Right cardiac atrium (tissue), 5 donors: ENCODE measurements at regions not wholly inside any gene's neighbourhood (a gene's known extent, or its start where the extent isn't known, plus 50 kb on each side); places are given as distances from the start of the nearest gene placed in this dataset.

ENCODE experiments used
- ATAC-seq, 2 donors: fragments of 200-7000 bp; cut with Tn5 transposase; one replicate each; pipeline versions ENCODE4 v1.8.0 to v1.9.1; 2020; ENCODE audit warnings: moderate library complexity in 2 of 2, mild to moderate bottlenecking in 1 of 2
- DNase-seq, 3 donors: peaks; one replicate each; pipeline ENCODE4 v3.0.0-alpha.2; 2020
- H3K27ac ChIP-seq: one replicate; pipeline ENCODE4 v1.5.1; 2013; ENCODE audit warnings: mild to moderate bottlenecking, low read length, control low read depth, moderate library complexity
- H3K27me3 ChIP-seq: one replicate; pipeline ENCODE4 v1.6.1; 2013; ENCODE audit not compliant: control insufficient read depth, insufficient read depth
- H3K4me1 ChIP-seq: one replicate; pipeline ENCODE4 v1.6.1; 2013; ENCODE audit warnings: low read length; ENCODE audit not compliant: control insufficient read depth, insufficient read depth
- H3K4me3 ChIP-seq: one replicate; pipeline ENCODE4 v1.5.1; 2013; ENCODE audit warnings: low read length, control low read depth
- H3K9me3 ChIP-seq: one replicate; pipeline ENCODE4 v1.6.1; 2013; ENCODE audit warnings: low read length; ENCODE audit not compliant: control insufficient read depth
- WGBS: extraction: QIAGEN DNeasy Blood & Tissue Kit; methylation state at CpG from one replicate; pipeline ENCODE4 v1.1.7; 2013; 5-methylcytosine and 5-hydroxymethylcytosine counted together
- intact Hi-C, 4 donors: fragments of 100-400 bp; cut with DNase I; formaldehyde crosslinking; loops; one replicate each; pipeline versions ENCODE4 v1.11.0 to v1.14.0; 2022 to 2023
- donor health status: healthy with polysubstance abuse.
- donor health status: DM: no; HTN: yes; CAD: no.
- donor health status: DM: no; HTN: no; CAD: no.
- donor health status: DM: no; HTN: yes; CAD: no; lungs with severe emphysema.
- donor health status: DM: yes; HTN: yes; CAD: no.

GRCh38 chr2:122905431-122905830 is 1119.7 kb upstream of the CNTNAP5 start:
- H3K27me3 ChIP-seq, result no peaks in the 10 kb centered on the region
- no peak overlapping the region for H3K4me3 ChIP-seq
- H3K9me3 ChIP-seq, result no peaks in the 10 kb centered on the region
- intact Hi-C loops, result no loop called here
- WGBS, result 61% methylated on average over 4 of the region's 4 CpGs
- H3K4me1 ChIP-seq, result no peaks in the 10 kb centered on the region
- DNase-seq (no peak), ATAC-seq (no peak)
- no peak overlapping the region for H3K27ac ChIP-seq

GRCh38 chr2:122908159-122908558 is 1116.9 kb upstream of the CNTNAP5 start:
- Histone ChIP-seq H3K4me1 (no peaks in the 10 kb centered on the region), H3K4me3 (no peak overlapping the region), H3K27ac (no peak overlapping the region), H3K9me3 (no peaks in the 10 kb centered on the region), H3K27me3 (no peaks in the 10 kb centered on the region)
- DNase-seq (no peak), ATAC-seq (no peak)
- 93% methylated on average over 1 of the region's 1 CpG for WGBS
- intact Hi-C loops, result no loop called here

DNA sequence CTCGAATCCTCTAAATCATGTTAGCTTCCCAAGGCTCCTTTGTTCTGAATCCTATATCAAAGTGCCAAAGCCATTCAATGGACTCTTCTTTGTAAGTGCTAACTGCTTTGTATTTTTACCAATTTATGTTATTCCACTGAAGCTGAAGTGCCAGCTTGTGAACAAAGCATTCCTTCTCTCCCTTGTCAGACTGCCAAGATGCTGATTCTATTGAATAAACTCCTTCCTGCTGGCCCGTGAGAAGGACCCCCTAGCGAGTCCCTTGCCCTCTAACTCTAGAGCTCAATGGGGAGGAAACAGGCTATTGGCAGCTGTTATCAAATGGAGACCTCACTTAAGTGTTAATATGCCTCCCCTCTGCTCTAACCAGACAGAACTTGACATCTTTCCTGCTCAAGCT is 1097.9 kb upstream of the CNTNAP5 start:
- WGBS, result 33% methylated on average over 3 of the region's 3 CpGs
- Histone ChIP-seq H3K4me3 (no peak overlapping the region), H3K27me3 (no peaks in the 10 kb centered on the region), H3K27ac (no peak overlapping the region), H3K4me1 (no peaks in the 10 kb centered on the region), H3K9me3 (peaks cover 2% of the 10 kb centered on the region)
- ATAC-seq (no peak), DNase-seq (no peak)
- intact Hi-C loops, result no loop called here

DNA sequence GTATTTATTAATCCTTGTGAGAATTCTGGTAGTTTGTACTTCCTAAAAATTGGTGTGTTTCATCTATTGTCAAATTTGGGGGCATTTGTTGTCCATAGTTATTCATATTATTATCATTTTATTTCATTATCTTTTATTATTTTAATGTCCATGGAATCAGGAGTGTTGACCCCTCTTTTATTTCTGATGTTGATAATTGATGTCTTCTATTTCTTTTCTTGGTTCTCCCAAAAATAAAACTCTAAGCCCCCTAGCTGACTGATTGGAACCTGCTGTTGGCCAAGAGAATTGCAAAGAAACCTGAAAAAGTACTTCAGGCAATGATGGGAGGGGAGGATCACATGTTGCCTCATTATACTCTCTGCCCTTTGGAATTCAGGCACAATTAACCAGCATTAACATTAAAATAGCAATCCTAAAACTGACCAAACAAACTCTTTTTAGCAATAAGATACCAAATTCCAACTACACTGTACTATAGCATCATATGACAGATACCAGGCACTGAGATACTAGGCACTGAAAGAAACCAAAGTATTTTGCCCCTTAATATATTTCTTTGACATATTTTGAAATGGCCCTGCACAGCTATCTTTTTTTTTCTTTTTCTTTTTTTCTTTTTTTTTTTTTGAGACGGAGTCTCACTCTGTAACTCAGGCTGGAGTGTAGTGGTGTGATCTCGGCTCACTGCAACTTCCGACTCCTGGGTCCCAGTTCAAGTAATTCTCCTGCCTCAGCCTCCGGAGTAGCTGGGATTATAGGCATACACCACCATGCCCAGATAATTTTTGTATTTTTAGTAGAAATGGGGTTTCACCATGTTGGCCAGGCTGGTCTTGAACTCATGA is 1097.2 kb upstream of the CNTNAP5 start:
- no peak for ATAC-seq

DNA sequence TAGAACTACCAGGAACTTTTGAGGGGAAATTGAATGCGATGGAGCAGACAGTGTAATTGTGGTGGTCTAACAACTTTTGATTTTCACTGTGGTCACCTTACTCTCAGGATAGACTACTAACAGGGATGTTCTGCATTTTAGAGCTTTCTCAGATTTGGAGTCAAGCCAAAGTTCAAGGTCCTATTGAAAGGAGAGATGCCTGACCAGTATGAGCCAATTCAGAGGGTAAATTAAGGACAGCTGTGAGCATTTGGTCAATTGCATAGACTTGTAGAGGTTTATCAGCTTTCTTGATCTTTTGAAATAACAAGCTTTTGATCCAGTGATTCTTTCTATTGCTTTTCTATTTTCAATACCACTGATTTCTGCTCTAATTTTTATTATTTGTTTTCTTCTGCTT is 1095.7 kb upstream of the CNTNAP5 start:
- H3K9me3 ChIP-seq, result peaks cover 2% of the 10 kb centered on the region
- no peak for DNase-seq
- 91% methylated on average over 1 of the region's 1 CpG for WGBS
- intact Hi-C loops, result no loop called here
- H3K4me3 ChIP-seq, result no peak overlapping the region
- no peak for ATAC-seq
- no peak overlapping the region for H3K27ac ChIP-seq
- no peaks in the 10 kb centered on the region for H3K27me3 ChIP-seq
- no peaks in the 10 kb centered on the region for H3K4me1 ChIP-seq

More for the DNA sequence above, 1097.2 kb upstream of the CNTNAP5 start:
- H3K27ac ChIP-seq, result no peak overlapping the region
- no peaks in the 10 kb centered on the region for H3K4me1 ChIP-seq
- no peaks in the 10 kb centered on the region for H3K27me3 ChIP-seq
- no peak overlapping the region for H3K4me3 ChIP-seq
- peaks cover 2% of the 10 kb centered on the region for H3K9me3 ChIP-seq
- WGBS, result 82% methylated on average over 4 of the region's 4 CpGs
- no peak for DNase-seq
- intact Hi-C loops, result no loop called here

GRCh38 chr2:122935506-122935905 is 1089.6 kb upstream of the CNTNAP5 start:
- Histone ChIP-seq H3K4me3 (no peak overlapping the region), H3K9me3 (no peaks in the 10 kb centered on the region), H3K27me3 (no peaks in the 10 kb centered on the region), H3K4me1 (no peaks in the 10 kb centered on the region), H3K27ac (no peak overlapping the region)
- WGBS, result 45% methylated on average over 2 of the region's 2 CpGs
- DNase-seq (no peak), ATAC-seq (no peak)
- intact Hi-C loops, result no loop called here

- Histone ChIP-seq H3K27ac (no peak overlapping the region), H3K4me3 (no peak overlapping the region), H3K27me3 (no peaks in the 10 kb centered on the region), H3K9me3 (no peaks in the 10 kb centered on the region), H3K4me1 (no peaks in the 10 kb centered on the region)
- ATAC-seq (no peak), DNase-seq (no peak)
- WGBS, result 72% methylated on average over 4 of the region's 4 CpGs
- intact Hi-C loops, result no loop called here
Observed at GRCh38 chr2:122939796-122940195, 1085.3 kb upstream of the CNTNAP5 start.

GRCh38 chr2:122949523-122949922 is 1075.6 kb upstream of the CNTNAP5 start:
- Histone ChIP-seq H3K27me3 (no peaks in the 10 kb centered on the region), H3K27ac (no peak overlapping the region), H3K4me1 (no peaks in the 10 kb centered on the region), H3K4me3 (no peak overlapping the region), H3K9me3 (no peaks in the 10 kb centered on the region)
- WGBS, result 84% methylated on average over 2 of the region's 2 CpGs
- ATAC-seq, result no peak
- DNase-seq, result no peak
- intact Hi-C loops, result no loop called here

- intact Hi-C loops, result no loop called here
- ATAC-seq (no peak), DNase-seq (no peak)
- H3K4me1 ChIP-seq, result no peaks in the 10 kb centered on the region
- H3K9me3 ChIP-seq, result no peaks in the 10 kb centered on the region
- no peaks in the 10 kb centered on the region for H3K27me3 ChIP-seq
- WGBS, result 64% methylated on average over 4 of the region's 4 CpGs
- no peak overlapping the region for H3K4me3 ChIP-seq
- no peak overlapping the region for H3K27ac ChIP-seq
Observed at GRCh38 chr2:122955776-122956175, 1069.3 kb upstream of the CNTNAP5 start.

DNA sequence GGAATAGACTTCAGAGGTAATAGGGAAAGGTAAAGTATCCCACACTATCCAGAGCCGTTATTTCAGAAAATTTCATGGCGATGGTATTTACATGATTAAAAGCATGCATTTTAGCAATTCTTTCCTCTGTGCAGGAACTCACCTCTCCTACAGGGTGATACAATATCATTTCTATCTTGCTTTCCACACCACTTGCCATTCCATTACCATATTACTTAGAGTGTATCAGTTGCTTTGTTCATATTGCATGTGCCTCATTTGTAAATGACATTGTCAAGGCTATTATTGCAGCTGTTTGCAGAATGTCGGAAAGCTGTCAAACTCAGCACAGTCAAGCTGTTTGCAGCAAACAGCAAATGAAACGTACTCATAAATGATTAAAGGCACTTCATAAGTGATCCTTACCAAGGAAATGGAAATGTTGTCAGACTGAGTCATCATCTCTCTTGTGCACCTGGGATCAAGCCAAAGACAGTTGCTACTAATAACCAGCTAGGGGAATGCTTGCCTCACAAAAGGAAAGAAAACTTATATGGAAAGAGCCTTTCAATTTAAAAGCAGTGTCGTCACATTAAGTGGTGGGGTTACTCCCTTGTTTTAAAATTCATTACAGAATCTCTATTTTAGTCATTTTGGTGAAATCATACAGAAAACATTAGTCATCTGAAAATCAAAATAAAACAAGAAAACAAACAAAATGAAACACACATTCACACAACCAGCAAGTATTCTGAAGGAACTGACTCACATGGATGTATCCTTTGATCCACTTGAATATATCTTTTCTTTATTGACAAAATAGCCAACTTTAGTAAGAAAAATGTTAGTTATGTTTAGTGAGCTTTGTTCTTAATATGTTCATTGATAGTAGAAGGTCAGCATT is 1064.1 kb upstream of the CNTNAP5 start:
- DNase-seq, result no peak
- Histone ChIP-seq H3K27ac (no peak overlapping the region), H3K4me3 (no peak overlapping the region), H3K27me3 (no peaks in the 10 kb centered on the region), H3K9me3 (no peaks in the 10 kb centered on the region), H3K4me1 (no peaks in the 10 kb centered on the region)
- no peak for ATAC-seq
- WGBS, result 51% methylated on average over 5 of the region's 5 CpGs
- intact Hi-C loops, result no loop called here

DNA sequence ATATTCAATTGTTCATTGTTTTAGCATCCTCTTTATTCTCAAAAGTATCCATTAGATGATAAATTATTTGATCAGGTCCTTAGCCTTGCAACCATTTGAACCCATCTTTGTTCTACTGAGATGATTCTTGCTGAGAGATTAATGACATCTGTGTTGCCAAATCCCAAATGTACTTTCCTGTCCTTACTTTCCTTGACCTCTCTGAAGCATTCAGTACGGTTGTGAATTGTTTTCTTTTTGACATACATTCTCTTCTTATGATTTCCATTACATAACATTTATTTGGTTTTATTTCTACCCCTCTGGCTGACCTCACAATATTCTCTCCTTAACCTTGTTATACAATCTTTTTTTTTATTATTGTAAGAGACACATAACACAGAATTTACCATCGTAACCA is 1058.6 kb upstream of the CNTNAP5 start:
- WGBS, result 80% methylated on average over 2 of the region's 2 CpGs
- H3K4me1 ChIP-seq, result no peaks in the 10 kb centered on the region
- DNase-seq (no peak), ATAC-seq (no peak)
- H3K27ac ChIP-seq, result no peak overlapping the region
- H3K27me3 ChIP-seq, result no peaks in the 10 kb centered on the region
- H3K9me3 ChIP-seq, result no peaks in the 10 kb centered on the region
- no peak overlapping the region for H3K4me3 ChIP-seq
- intact Hi-C loops, result no loop called here
